Fibroblast of villous mesenchyme (primary cell): ENCODE measurements at regions not wholly inside any gene's neighbourhood (a gene's known extent, or its start where the extent isn't known, plus 50 kb on each side); places are given as distances from the start of the nearest gene placed in this dataset.

Experiments used
- DNase-seq: peaks from one replicate; pipeline ENCODE4 v3.0.0-alpha.2; 2010; ENCODE audit warnings: low read depth
- H3K4me3 ChIP-seq: 2 replicates; pipeline ENCODE4 v1.5.1; 2011; ENCODE audit warnings: low read depth, mild to moderate bottlenecking, low read length
- TF ChIP-seq, protein P1 (sequence below): IDR thresholded peaks from 2 replicates; pipeline ENCODE4 v1.5.1; 2012; ENCODE audit warnings: low read depth, mild to moderate bottlenecking, low read length; ENCODE audit not compliant: insufficient read depth

DNA sequence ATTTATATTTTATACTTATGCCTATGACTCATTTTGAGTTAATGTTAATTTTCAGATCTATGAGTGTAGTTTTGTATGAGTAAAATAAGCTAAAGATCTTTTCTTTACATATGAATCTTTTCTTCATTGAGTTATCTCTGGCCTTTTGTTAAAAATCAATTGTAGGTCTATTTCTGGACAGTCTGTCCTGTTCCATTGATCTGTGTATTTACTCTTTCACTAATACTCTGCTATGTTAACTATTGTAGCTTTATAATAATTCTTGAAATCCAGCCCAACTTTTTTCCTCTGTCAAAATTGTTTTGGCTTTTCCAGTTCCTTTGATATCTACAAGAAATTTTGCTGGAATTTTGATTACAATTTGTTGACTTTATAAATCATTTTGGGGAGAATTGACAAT lies 177.0 kb downstream of the RBM46 start:
- H3K4me3 ChIP-seq: no peak overlapping the region
- no peak for DNase-seq
- TF ChIP-seq, protein P1, sequence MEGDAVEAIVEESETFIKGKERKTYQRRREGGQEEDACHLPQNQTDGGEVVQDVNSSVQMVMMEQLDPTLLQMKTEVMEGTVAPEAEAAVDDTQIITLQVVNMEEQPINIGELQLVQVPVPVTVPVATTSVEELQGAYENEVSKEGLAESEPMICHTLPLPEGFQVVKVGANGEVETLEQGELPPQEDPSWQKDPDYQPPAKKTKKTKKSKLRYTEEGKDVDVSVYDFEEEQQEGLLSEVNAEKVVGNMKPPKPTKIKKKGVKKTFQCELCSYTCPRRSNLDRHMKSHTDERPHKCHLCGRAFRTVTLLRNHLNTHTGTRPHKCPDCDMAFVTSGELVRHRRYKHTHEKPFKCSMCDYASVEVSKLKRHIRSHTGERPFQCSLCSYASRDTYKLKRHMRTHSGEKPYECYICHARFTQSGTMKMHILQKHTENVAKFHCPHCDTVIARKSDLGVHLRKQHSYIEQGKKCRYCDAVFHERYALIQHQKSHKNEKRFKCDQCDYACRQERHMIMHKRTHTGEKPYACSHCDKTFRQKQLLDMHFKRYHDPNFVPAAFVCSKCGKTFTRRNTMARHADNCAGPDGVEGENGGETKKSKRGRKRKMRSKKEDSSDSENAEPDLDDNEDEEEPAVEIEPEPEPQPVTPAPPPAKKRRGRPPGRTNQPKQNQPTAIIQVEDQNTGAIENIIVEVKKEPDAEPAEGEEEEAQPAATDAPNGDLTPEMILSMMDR: no peak

DNA sequence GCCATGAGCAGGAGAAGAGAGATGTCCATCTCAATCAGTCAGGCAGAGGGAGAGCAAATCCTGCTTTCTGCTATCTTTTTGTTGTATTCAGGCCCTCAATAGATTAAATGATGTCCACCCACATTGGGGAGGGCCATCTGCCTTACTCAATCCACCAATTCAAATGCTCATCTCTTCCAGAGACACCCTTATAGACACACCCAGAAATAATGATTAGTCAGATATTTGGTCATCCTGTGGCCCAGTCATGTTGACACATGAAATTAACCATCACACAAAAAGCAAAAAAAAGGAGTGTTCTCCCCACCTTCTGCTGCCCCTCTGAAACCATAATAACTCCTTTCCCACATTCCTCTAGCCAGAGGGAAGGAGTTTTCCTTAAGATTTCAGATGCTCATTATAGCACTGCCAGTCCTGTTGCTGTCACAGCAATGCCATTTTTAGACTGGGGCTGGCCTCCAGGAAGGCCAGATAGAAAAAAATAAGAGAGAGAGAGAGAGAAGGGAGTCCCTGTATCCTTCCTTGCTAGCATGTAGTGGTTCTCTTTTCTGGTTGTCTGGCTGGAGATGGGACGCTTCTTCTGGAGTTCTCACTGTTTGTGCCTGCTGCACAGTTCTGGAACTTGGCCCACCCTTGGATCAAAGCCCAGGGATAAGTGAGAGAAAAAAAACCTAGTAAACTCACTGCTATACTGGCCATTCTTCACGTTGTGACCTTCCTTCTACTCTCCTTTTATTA lies 177.7 kb downstream of the RBM46 start:
- TF ChIP-seq, protein P1: no peak
- no peak for DNase-seq
- no peak overlapping the region for H3K4me3 ChIP-seq

DNA sequence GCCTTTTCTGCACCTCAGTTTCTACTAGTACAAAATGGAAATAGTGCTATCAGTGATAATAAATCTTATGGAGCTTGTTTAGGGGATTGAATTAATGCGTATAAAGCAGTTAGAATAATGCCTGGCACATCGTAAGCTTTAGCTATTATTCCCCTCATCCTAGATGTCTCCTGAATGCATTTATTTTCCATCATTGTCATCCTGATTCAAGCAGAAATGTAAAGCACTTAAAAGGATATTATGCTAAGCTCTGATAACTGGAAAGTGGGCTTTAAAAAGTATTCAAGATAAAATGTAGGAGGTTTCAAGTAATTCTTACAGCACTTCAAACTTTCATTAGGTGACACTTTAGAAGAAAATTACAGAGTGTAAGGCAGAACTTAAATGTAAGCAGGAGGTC lies 178.7 kb downstream of the RBM46 start:
- TF ChIP-seq, protein P1: no peak
- H3K4me3 ChIP-seq: no peak overlapping the region
- no peak for DNase-seq

DNA sequence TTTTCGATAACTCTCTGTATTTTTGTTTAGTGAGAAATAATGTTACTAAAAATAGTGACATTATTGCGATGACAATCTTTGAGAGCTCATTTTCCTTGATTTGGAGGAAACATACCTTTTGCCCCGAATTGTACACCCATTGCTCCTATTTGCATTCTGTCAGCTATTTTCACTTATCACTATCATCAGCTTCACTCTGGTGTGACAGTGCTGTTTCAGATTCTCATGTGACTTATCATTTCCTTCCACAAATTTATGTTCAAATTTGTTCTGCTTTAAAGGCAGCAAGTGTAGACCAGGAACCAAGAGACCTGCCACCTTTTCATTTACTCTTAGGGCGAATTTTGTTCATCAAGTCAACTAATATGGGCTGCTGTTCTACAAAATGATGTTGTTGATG lies 179.4 kb downstream of the RBM46 start:
- H3K4me3 ChIP-seq: no peak overlapping the region
- TF ChIP-seq, protein P1: no peak
- no peak for DNase-seq

DNA sequence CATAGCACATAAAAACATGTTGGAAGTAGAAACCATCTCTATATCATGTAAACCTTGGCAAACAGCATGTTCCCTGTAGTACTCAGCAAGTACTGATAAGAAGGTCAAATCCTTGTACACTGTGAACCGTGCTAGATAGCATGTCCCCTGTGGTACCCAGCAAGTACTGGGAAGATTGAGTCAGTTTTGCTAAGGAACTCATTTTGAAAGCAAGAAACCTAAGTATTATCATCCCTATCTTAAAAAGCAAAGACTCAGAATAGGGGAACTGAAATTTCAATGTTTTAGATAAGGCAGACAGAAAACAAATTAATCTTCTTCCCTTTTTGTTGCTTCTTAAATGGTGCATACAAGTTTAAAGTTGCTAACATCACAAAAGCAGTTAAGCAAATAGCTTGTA lies 180.2 kb downstream of the RBM46 start:
- TF ChIP-seq, protein P1: no peak
- no peak overlapping the region for H3K4me3 ChIP-seq
- DNase-seq: no peak

DNA sequence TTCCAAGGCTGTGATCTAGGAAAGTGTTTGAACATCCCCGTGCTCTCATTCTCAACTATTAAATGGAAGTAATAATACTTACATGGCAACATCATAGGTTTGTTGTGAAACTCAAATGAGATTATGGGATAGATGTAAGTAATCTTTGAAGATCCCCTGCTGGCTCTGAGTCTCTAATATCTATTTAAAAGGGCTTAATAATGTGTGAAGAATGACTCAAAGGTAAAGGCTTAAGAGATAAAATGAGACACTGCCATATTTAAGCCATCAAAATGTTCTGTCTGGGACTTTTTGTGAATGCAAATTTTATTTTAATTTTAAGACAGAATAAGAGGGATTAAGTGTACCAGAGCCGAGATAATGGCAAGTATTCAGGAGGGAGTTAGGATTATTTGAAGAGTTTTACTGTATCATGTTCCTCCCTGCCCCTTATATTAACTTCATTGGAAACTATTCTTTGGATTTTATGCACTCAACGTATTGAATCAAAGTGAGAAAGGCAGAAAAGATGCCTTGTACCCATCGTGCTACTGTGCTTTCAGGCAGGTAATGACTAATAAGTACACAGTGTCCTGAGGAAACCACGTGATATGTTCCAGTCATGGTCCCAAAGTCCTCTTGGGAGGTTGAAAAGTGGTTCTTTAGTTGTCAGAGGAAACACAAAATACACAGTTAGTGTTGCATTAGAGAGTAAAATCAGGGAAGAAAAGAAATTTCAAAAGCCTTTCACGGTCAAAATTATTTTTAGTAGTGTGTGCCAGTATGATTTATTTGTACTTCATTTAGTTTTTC lies 192.4 kb downstream of the RBM46 start:
- no peak for DNase-seq
- TF ChIP-seq, protein P1: no peak
- no peak overlapping the region for H3K4me3 ChIP-seq
